GM18907 (cell line): ENCODE measurements at regions not wholly inside any gene's neighbourhood (a gene's known extent, or its start where the extent isn't known, plus 50 kb on each side); places are given as distances from the start of the nearest gene placed in this dataset.

ENCODE experiments used
- ATAC-seq: cut with Tn5 transposase; IDR thresholded peaks from one replicate; pipeline ENCODE4 v1.9.1; 2021; ENCODE audit warnings: mild to moderate bottlenecking, moderate library complexity; ENCODE audit not compliant: unreplicated experiment

DNA sequence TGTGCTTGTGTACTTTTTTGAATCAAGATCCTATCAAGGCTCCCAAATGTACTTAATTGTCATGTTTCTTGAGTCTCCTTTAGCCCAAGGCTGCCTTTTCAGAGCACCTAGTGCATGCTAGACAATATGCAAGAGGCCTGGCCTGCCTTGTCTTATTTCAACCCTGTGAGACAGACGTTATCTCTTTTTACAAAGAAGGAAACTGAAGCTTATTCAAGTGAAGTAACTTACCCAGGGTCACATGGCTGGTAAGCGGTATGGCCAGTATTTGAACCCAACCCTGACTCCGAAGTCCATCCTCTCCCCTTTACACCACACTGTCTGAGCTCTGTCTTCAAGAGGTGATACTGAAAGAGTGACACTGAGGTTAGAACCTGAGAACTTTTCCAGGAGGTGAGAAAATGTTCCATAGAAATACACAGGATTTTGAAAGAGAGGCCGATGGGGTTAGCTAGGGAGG is 505.1 kb downstream of the FOXO1 start:
- no peak for ATAC-seq

- ATAC-seq = no peak
These were observed 504.5 kb downstream of the FOXO1 start for GRCh38 chr13:40161931-40162330.

DNA sequence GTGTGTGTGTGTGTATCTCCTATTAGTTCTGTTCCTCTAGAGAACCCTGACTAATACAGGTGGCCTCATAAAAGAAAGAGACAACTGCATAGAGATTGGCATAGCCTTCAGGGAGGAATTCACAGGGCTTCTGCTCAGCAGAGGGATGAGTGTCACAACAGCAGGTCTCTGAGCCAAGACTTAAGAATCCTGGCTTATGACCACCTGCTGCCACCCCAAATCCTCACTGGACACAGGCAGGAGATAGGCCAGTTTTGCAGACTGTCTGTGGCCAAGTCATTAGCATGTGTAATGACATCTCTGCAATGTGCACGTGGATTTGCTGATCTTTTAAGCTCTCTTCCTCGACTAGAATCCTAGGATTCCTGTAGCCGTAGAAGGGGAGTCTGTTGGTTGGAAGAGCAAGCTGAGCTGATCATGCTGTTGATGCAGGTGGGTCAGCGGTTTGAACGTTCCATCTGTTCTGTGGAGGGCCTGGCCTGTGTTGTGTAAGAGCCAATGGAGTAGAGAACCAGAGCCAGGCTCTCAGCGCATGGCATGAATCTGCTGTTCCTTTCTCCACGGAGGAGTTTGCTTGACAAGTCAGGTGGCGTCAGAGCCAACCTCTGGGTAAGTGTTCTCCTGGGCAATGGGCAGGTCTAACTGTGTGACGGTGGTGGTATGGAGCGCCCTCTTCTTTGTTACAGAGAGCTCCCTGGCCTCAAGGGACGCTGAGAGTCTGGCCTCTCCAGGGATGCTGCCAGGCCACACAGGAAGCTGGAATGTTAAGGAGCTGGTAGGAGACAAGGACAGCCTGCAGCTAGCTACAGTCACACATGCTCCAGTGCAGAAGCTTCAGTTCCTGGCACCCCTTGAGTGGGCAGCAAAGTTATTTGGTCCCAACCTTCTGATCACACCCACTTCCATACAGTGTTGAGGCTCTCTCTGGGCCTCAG is 503.1 kb downstream of the FOXO1 start:
- ATAC-seq = no peak

DNA sequence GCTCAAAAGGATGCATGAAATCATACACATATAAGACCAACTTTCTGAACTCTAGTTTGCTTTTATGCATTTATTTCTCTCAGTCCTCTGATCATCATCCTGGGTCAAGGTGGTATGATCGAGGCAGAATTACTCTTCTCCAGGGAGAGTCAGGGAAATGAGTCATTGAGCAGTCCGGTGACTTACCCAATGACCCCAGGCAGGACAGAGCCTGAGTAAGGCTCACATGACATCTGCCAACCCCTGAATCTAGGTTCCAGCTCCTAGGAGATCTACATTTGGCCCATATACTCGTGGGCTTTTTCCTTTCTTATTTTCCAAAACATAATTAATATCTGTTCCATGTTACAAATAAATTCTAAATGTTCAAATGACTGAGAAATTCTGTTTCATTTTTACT is 502.3 kb downstream of the FOXO1 start:
- no peak for ATAC-seq

DNA sequence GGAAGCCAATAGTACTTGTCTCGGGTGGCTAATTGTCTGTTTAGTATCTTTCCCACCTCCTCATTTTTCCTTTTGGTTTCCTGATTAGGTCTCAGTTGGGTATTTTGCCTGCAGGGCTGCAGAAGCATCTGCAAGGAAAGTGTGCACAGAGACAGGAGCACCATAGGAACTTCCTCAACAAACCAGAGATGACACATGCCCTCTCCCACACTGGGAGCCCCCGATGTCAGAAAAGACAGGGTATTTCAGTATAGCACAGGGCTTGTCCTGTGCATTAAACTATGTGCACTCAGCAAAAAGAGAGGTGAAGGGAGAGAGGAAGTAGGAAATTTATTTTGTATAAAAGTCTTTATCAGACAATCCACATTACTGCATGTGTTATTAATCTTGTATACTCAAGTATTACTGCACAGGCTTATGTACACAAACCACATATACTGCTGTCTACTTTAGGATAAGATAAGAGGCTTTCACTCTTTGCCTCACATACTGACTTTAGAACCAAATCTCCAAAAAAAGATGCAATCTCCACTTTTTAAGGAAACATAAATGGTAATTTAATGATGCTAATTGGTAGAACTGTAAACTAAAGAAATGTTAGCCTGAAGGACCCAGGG is 501.0 kb downstream of the FOXO1 start:
- no peak for ATAC-seq

DNA sequence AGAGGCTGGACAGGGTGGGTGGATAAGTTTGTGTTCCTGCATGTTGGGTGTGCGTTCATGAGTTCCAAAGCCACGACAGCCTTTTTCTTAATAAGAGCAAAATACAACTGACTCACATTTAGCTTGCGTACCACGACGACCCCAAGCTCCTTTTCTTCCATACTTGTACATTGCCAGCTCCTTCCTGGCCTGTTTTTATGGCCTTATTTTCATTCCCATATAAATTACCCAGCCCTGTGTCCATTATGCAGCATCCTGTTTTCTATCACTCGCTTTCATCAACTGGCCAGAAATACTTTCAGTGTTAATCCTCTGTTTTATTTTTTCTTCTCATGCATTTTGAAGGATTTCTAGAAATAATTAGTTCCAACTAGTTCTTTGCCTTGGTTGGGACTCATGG is 499.1 kb downstream of the FOXO1 start:
- ATAC-seq = no peak

DNA sequence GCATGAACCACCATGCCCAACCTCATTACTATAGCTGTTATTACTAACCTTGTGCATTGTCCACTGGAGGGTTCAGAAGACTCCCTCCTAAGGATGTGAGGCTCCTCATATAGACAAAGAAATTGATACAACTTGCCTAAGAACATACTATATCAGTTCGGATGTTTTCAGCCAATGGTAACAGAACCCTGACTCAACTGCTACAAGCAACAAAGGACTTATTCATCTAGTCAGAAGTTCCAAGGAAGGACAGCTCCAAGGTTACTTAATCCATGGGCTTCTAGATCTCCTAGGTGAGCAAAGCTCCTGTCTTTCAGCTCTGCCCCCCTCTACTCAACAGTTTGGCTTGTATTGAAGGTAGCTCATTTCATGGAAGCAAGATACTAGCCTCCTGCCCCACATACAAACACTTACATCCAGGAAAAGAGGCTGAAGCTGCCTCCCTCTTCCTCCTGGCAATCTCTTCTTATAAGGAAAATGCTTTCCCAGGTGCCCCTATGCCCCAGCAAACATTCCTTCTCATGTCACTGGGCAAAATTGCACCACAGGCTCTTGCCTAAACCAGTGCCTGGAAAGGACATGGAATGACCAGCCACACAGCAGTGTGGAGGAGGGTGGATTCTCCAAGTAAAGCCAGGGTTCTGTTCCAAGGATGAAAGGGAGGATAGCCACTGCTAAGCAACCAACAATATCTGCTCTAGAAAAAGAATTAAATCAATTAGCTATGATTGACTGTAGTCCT is 497.8 kb downstream of the FOXO1 start:
- no peak for ATAC-seq

- ATAC-seq = no peak
These were observed 497.0 kb downstream of the FOXO1 start for GRCh38 chr13:40169476-40169875.

DNA sequence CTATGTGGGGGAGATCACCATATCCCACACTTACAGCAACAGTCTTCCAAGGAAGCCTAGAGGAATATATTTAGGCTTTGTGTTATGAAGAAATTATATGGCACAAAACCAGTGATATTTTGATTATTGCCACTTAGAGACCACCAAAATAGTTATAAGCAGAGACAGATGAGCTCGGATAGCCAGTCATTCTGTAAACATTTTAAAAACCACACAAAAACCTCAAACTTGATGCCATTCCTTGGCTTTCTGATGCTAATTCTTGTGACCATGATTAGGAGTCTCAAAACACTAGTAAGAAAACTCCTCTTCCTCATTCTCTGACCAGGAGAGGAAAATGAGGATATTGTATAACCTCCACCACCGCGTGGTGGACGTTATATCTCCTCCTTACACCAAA is 496.4 kb downstream of the FOXO1 start:
- ATAC-seq = no peak

DNA sequence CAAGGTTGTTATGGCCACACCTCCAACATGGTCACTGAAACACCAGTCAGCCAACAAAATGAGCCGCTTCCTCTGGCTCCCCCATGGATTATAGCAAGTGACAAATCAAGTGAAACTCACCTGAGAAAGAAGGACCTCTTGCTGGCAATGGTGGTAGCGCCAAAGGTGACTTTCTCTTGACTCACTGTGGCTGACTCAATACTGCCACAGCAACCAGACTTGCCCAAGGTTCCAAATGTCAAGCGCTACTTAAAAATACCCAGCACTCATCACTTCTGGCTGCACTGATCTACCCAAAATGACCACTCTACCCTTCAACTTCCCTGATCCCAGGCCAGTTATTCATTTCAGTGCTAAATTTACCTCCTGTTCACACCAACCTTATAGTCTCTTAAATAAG is 495.5 kb downstream of the FOXO1 start:
- no peak for ATAC-seq

GRCh38 chr13:40171566-40171965 is 494.9 kb downstream of the FOXO1 start:
- no peak for ATAC-seq

DNA sequence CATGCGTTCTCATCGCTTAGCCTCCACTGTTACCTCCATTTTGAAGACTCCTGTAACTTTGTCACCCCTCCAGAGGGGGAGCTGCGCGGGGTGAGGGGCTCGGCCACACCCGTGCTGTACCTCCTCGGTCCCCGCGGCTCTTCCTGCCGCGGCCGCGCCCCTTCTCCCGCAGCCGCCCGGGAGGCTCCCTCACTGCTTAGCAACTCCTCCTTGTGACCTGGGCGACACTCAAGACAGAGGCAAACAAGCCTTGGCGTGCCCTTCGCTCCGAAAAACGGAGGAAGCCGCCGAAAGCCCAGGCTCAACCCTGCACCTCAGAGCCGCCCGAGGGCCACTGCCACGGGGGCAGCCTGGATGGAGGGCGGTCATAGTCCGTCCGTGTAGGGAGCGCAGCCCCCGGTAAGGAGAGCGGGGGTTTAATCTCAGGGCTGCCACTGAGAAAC is 494.3 kb downstream of the FOXO1 start:
- ATAC-seq = no peak

DNA sequence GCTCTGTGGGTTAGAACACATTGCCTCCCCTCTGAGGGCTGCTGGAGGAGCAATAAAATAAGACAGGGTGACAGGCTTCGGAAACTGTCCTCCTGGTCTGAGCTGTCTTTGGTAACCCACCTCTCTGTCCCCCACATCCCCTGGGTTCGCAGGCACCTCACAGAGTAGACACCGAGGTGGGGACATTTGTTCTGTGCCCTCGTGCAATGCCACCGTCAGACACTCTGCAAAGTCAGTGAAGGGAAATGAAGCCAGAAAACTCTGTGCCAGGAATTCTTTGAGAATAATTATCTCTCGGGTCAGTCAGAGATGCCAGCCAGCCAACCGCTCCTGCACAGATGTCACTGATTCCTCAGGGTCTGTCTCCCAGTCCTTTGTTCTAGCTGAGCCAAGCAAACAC is 493.6 kb downstream of the FOXO1 start:
- no peak for ATAC-seq

DNA sequence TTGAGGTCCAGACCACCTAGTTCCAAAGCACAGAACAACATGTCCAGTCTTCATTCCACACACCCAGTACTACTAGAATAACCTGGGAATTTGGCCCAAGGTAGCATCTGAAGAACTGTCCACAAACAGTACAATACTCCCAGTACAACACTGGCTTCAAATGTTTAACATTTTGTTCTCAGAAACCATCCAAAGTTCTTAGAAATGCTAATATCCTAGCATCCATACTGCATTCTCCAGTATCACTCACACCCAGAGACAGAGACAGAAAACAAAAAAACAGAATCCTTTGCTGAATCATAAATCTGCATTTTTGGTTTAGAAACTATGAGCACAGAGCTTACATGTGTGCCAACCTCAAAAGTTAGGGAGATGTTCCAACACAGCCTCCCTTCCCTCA is 490.8 kb downstream of the FOXO1 start:
- ATAC-seq = no peak

GRCh38 chr13:40176242-40176641 is 490.2 kb downstream of the FOXO1 start:
- ATAC-seq = no peak

GRCh38 chr13:40178130-40178529 is 488.3 kb downstream of the FOXO1 start:
- ATAC-seq = no peak

DNA sequence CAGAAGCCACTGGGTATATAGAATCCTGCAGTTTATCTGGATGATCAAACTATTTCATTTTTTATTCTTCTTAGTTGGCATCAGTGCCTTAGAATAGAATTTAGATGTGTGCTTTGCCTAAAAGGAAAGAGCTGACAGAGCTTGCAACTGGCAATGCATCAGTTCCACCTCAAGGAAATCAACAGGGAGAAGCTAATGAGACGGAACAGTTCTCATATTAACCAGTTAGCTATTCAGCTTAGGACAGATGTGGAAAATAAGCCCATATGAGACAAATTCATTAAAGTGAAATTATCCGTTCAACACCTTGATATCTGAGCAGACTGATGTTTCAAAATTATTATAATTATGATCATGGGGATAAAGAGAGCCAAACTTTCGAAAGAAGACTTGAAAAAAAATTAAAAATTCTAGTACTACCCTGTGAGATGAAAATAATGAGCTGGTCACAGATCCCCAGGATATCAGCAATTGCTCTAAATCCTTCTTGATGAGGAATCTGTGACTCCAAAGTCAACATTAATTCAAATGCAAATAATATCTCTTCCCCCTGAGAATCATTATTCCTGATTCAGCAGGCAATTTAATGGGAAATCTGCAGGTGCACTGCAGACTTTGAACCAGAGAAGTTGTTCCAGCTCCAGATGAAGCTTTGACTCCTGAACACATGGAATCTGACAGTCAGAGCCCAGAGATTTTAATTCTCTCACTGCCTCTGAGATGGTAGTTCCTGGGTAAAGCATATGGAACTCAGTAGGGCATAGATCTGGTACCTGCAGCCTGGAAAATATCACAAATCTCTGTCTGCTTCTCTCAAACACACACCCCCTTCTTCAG is 486.8 kb downstream of the FOXO1 start:
- ATAC-seq = no peak

DNA sequence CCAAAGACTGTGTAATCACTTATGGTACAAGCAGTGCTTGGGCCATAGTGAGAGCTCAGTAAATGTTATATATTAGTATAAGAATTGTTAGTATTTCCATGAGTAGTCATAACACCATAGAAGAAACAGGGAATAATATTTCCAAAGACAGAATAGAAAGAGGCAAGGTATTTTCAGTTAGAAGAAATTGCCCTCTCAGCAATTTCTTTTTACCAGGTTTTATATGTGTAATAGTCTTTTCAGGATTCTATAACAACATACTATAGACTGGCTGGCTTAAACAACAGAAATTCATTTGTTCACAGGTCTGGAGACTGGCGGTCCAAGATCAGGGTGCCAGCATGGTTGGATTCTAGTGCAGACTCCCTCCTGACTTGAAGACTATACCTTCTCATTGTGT is 485.7 kb downstream of the FOXO1 start:
- ATAC-seq = no peak

DNA sequence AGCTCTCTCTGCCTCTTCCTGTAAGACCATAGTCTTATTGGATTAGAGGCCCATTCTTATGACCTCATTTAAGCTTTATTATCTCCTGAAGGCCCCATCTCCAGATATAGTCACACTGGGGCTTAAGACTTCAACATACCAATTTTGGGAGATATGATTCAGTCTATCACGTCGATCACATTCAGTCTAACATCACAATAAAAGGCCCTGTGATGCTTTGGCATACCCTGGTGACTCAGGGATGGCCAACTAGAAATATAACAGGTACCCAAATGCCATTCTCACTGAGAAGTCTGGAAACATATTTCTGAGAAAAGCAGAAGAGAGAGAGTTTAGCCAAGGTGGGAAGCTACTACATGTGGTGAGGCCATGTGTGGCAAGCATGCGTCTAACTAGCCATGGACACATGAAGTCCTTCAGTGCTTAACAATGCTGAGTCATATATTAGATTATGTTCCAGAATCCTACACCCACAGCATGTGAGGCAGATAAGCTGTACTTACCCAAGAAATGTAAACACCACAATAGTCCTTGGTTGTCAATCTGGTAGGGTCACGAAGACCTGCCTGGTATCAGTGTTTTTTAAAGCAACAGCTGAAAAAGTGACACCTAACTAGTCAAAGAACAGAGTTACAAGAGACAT is 485.1 kb downstream of the FOXO1 start:
- ATAC-seq = no peak

DNA sequence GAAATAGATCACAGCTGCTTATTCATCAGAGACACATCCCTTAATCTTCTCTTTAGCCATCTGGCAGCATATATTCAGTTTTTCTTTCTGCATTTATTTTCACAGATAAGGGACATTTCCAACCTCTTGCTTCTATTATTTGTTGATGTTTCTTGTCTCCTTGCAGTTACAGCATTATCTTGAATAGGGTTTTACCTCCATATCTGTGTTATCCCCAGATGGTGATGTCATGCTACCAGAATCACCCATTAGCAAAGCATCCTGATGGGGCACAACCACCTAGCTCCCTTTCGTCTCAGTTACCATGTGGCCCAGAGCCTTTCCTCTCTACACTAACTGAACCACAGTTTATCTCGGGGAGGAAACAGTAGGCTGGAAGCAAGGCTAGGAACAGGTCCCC is 483.9 kb downstream of the FOXO1 start:
- ATAC-seq = no peak
